SK-N-SH (cell line): ENCODE measurements at regions not wholly inside any gene's neighbourhood (a gene's known extent, or its start where the extent isn't known, plus 50 kb on each side); places are given as distances from the start of the nearest gene placed in this dataset.

Experiments used
- EP300 ChIP-seq, 2 experiments: IDR thresholded peaks; 2 replicates each; pipeline versions ENCODE4 v1.4.0 to v1.6.1; 2012; ENCODE audit warnings: borderline replicate concordance in 1 of 2, low read depth in 1 of 2, low read length in 1 of 2
- EZH2phosphoT487 ChIP-seq: fragments of 200-600 bp; sonication (generic); IDR thresholded peaks from 2 replicates; pipeline ENCODE4 v1.6.1; 2017; ENCODE audit warnings: low read depth, mixed run types, mild to moderate bottlenecking, antibody characterized with exemption, moderate library complexity, borderline replicate concordance
- FOXM1 ChIP-seq: IDR thresholded peaks from 2 replicates; pipeline ENCODE4 v1.4.0; 2012; ENCODE audit warnings: low read depth, mild to moderate bottlenecking
- GABPA ChIP-seq: IDR thresholded peaks from 2 replicates; pipeline ENCODE4 v1.4.0; 2012; ENCODE audit warnings: low read depth, mild to moderate bottlenecking
- MXI1 ChIP-seq: IDR thresholded peaks from 2 replicates; pipeline ENCODE4 v1.6.1; 2012; ENCODE audit warnings: mild to moderate bottlenecking, low read depth, low read length, improper control_type of control experiment
- POLR2AphosphoS5 ChIP-seq: IDR thresholded peaks from 2 replicates; pipeline ENCODE4 v1.6.1; 2012; ENCODE audit warnings: low read depth, low read length
- RAD21 ChIP-seq: IDR thresholded peaks from 2 replicates; pipeline ENCODE4 v1.6.1; 2012; ENCODE audit warnings: mild to moderate bottlenecking, low read length
- RCOR1 ChIP-seq: fragments of 150-350 bp; IDR thresholded peaks from 2 replicates; pipeline ENCODE4 v1.6.1; 2017; ENCODE audit warnings: antibody characterized with exemption, low read length
- RFX5 ChIP-seq: IDR thresholded peaks from 2 replicates; pipeline ENCODE4 v1.6.1; 2012; ENCODE audit warnings: mild to moderate bottlenecking, improper control_type of control experiment, low read length
- RXRA ChIP-seq: IDR thresholded peaks from 2 replicates; pipeline ENCODE4 v1.4.0; 2012; ENCODE audit warnings: low read depth, mild to moderate bottlenecking, borderline replicate concordance
- SMC3 ChIP-seq: IDR thresholded peaks from 2 replicates; pipeline ENCODE4 v1.6.1; 2012; ENCODE audit warnings: low read depth, low read length, improper control_type of control experiment
- TF ChIP-seq, protein P1 (sequence below): fragments of 200-600 bp; sonication (generic); IDR thresholded peaks from 2 replicates; pipeline ENCODE4 v1.6.1; 2017; ENCODE audit warnings: antibody characterized with exemption, mild to moderate bottlenecking, moderate library complexity
- TF ChIP-seq, protein P2 (sequence below): IDR thresholded peaks from 2 replicates; pipeline ENCODE4; 2012
- TF ChIP-seq, protein P3 (sequence below): IDR thresholded peaks from 2 replicates; pipeline ENCODE4 v1.4.0; 2012; ENCODE audit warnings: low read depth

DNA sequence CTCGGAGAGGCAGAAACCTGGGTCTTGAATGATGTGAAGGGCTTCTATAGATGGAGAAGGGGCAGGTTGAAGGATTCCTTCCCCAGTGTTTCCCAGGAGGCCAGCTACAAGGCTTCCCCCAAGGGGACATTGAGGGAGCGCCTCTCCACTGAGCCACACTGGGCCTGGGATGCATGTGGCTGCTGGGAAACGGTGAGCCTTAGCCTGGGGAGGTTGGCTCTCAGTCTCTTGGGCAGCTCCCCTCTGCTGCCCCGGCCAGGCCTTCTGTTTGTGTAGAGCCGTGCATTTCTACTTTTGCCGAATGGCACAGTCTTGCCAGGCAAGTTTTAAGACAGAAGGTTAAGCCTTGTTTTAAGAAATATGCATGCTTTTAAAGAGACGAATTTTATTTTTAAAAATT, 254.4 kb upstream of the POU3F1 start:
- TF ChIP-seq, protein P1, sequence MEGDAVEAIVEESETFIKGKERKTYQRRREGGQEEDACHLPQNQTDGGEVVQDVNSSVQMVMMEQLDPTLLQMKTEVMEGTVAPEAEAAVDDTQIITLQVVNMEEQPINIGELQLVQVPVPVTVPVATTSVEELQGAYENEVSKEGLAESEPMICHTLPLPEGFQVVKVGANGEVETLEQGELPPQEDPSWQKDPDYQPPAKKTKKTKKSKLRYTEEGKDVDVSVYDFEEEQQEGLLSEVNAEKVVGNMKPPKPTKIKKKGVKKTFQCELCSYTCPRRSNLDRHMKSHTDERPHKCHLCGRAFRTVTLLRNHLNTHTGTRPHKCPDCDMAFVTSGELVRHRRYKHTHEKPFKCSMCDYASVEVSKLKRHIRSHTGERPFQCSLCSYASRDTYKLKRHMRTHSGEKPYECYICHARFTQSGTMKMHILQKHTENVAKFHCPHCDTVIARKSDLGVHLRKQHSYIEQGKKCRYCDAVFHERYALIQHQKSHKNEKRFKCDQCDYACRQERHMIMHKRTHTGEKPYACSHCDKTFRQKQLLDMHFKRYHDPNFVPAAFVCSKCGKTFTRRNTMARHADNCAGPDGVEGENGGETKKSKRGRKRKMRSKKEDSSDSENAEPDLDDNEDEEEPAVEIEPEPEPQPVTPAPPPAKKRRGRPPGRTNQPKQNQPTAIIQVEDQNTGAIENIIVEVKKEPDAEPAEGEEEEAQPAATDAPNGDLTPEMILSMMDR, result no peak
- TF ChIP-seq RAD21 (no peak), EP300 (IDR thresholded peaks at IDR 0.05; ENCODE audit: borderline replicate concordance in 1 of 2, low read depth in 1 of 2, low read length in 1 of 2) (no peak), RXRA (no peak), RCOR1 (no peak), SMC3 (no peak), FOXM1 (no peak), GABPA (no peak), EZH2phosphoT487 (no peak), POLR2AphosphoS5 (no peak), RFX5 (no peak), MXI1 (no peak)
- TF ChIP-seq, protein P2, sequence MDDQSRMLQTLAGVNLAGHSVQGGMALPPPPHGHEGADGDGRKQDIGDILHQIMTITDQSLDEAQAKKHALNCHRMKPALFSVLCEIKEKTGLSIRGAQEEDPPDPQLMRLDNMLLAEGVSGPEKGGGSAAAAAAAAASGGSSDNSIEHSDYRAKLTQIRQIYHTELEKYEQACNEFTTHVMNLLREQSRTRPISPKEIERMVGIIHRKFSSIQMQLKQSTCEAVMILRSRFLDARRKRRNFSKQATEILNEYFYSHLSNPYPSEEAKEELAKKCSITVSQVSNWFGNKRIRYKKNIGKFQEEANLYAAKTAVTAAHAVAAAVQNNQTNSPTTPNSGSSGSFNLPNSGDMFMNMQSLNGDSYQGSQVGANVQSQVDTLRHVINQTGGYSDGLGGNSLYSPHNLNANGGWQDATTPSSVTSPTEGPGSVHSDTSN, result no peak
- TF ChIP-seq, protein P3, sequence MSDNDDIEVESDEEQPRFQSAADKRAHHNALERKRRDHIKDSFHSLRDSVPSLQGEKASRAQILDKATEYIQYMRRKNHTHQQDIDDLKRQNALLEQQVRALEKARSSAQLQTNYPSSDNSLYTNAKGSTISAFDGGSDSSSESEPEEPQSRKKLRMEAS, result no peak
